HG02763 (cell line): ENCODE measurements at regions not wholly inside any gene's neighbourhood (a gene's known extent, or its start where the extent isn't known, plus 50 kb on each side); places are given as distances from the start of the nearest gene placed in this dataset.

Source experiments
- ATAC-seq: cut with Tn5 transposase; IDR thresholded peaks from one replicate; pipeline ENCODE4 v1.9.1; 2021; ENCODE audit warnings: mild to moderate bottlenecking, moderate library complexity; ENCODE audit not compliant: unreplicated experiment

DNA sequence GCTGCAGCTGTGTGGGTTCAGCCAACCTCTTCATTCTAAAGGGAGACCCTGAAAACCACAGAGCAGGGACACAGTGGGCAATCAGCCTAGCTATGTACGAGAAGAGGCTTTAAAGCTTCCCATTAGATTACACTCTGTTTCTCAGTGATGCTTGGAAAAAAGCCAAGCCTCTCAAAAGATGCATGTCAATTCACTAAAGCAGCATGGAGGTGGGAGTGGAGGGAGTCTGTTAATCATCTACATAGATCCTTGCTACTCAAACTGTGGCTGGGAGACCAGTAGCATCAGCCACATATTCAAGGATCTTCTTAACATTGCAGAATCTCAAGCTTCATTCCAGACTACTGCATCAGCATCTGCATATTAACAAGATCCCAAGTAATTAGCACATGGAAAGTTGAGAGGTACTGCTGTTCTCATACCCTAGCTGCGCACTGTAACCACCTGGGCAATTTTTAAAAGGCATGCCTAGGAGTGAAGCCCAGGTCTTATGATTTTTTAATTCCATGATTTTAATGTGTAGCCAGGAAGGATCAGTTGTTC lies 305.9 kb downstream of the PMP22 start:
- ATAC-seq = no peak

DNA sequence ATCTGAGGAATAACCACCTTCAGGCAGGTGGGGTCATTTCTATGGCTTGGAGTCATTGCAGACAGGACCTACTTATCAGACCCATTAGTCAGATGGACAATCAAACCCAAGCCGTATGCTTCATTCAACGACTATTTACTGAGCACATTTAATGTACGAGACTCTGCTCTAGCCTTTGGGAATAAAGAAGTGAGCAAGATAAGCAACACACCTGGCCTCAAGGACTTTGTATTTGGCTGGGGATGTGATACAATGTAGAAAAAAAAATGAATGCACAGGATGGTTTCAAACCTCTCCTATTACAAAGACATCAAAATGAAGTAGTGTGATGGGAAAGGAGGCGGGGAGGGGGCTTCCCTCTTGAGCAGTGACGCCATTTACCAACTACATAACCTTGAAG lies 311.7 kb downstream of the PMP22 start:
- ATAC-seq = no peak

- ATAC-seq = no peak
Observed at GRCh38 chr17:14950686-14951085, 314.4 kb downstream of the PMP22 start.

DNA sequence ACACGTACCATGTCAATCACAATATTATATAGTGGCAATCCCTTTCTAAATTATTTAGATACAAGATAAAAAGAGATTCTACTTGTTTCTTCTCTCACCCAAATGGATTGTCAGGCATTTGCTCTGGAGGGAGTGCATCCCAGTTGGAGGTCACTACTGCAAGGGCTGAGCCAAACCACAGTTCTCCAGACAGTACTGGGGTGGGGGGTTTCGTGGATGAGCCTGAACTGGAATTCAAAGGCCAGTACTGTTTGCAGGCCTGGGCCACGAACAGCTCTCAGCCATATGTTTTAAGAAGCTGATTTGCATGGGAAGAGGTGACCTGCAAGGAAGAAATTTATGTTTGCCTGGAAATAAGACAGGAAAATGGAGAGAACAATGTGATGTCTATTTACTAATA lies 314.9 kb downstream of the PMP22 start:
- ATAC-seq = no peak

DNA sequence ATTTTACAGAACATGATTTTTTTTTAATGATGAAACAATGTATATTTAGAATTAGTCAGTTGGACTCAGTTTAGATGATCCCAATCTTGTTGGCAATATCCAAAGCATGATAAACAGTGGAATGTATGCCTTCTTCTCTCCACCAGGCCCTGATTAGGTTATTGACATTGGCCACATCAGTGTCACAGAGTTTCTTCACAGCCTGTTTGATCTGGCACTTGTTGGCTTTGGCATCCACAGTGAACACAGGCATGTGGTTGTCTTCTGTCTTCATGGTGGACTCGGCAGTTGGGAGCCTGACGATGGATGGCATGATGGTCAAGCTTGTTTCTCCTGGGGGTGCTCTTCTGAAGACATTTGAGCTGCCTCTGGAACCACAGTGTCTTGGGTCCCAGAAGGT lies 317.5 kb downstream of the PMP22 start:
- ATAC-seq = no peak

DNA sequence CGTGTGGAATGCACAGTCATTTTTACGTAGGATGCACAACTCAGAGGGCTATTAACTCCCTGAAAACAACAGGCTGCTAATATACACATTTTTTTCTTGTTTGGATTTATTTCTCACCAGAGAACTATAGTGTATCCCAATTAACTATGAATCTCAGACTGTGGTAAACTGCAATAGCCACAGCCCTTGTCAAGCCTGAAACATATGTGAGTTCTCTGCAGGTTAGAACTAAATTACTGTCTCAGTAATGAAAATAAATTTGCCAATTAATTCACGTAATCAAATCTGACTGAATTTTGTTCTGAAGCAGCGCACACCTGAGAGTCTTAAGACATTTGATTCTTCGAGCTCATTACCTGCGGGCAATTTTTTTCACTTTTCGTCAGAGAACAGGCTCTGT lies 318.6 kb downstream of the PMP22 start:
- no peak for ATAC-seq

- ATAC-seq = no peak
Observed at GRCh38 chr17:14942526-14943190, 322.5 kb downstream of the PMP22 start.

DNA sequence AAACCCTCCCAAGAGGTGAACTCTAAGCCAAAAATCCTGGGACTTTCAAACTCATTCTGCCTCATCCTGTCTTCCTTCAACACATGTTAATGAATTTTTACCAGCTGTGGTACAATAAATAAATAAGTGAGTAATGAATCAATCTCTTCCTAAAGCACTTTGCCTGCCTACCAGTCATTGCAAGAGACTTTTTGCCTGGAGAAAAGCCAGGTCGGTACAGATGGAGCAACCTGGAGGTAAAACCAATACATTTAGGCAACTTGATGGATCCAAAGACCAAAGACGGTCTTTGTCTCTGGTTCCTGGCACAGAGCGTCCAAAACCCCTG lies 324.2 kb downstream of the PMP22 start:
- no peak for ATAC-seq

- ATAC-seq = no peak
Observed at GRCh38 chr17:14940108-14940937, 324.8 kb downstream of the PMP22 start.

GRCh38 chr17:14935845-14936485 lies 329.2 kb downstream of the PMP22 start:
- ATAC-seq = no peak

- no peak for ATAC-seq
Observed at GRCh38 chr17:14935139-14935841, 329.8 kb downstream of the PMP22 start.

- no peak for ATAC-seq
Observed at GRCh38 chr17:14933676-14934075, 331.4 kb downstream of the PMP22 start.

GRCh38 chr17:14926526-14927122 lies 338.5 kb downstream of the PMP22 start:
- ATAC-seq = no peak

GRCh38 chr17:14926073-14926472 lies 339.1 kb downstream of the PMP22 start:
- ATAC-seq = no peak

DNA sequence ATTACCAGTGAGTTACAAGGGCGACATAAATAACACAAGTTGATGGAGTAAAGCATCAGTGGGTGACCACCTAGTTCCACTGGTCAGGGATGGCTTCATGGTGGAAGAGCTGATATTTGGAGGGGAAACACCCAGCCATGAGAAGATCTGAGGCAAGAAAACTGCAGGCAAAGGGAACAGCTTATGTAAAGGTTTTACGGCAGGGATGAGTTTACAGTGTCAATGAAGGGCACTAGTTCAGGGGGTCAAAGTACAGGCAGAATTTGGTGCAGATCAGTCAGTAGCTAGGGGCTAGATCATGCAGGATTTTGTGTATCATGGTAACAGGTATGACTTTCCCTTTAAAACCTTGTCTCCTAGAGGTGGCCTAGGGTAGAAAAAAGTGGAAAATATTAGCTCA lies 339.6 kb downstream of the PMP22 start:
- no peak for ATAC-seq

GRCh38 chr17:14923981-14924380 lies 341.1 kb downstream of the PMP22 start:
- ATAC-seq = no peak

DNA sequence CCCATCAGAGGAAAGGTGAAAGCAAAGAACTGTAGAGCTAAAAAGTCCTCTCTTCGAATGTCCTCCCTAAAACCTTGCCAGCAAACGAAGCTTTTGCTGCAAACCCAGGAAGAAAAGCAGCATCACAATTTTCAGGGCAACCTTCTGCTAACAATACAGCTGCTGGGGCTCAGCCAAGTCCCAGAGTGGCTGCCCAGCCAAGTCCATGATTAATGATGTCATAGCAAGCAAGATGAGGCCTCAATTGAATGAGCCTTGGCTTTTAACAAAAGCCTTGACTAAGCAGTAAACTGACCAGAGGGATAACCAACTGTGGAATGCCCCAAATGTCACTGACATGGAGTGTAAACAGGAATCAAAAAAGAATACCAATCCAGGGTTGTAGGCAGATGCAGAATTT lies 342.7 kb downstream of the PMP22 start:
- ATAC-seq = no peak

DNA sequence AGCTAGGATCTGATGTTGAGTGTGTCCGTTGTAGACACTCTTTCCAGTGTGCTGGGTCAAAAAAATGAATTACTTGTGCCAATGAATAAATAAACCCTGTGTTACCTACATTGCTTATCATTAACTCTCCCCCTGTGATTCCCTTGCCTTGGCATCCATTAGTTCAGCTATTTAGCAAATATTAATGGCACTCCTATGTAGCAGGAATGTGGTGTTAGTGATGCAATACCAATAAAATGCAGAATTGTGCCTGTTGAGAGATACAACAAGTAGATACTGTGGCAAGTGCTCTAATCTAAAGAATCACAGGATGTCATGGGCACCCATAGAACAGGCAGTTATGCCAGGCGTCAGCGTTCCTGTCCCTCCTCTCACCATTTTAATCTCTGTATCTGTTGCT lies 343.2 kb downstream of the PMP22 start:
- ATAC-seq = no peak

GRCh38 chr17:14919631-14920213 lies 345.4 kb downstream of the PMP22 start:
- no peak for ATAC-seq

DNA sequence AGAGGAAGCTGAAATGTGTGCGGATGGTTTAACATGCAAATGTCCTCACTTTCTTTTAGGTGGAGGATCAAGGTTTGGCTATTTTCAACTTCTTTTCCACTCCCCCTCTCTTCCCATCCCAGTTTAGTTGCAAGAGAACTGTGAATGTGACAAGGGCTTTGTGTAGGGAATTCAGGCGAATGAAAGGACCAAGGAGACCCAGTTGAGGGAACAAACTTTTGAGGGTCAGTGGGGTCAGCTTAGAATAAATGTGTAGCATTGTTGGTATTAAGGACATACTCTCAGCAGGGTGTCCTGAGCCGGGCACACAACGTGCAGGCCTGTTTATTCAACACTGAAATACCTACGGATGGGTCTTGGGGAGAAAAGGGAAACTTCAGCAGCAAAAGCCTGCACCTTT lies 346.0 kb downstream of the PMP22 start:
- ATAC-seq = no peak

DNA sequence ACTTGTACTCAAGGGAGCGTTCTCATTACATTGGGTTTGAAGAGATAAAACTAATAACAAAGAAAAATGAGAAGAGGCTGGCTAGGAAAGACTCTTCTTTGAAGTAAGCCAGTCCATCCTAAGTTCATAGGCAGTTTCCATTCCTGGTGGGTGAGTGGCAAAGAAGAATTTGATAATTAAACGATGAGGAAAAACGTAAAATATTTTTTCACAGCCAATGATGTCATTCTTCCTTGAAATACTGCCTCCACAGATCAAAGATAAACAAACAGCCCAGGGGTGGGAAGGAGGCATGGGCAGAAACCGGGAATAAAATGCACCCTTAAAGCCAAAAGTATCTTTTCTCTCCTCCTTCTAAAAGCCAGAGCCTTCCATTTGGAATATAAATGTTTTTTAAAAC lies 346.6 kb downstream of the PMP22 start:
- ATAC-seq = no peak
